ENCODE measurements at regions not wholly inside any gene's neighbourhood (a gene's known extent, or its start where the extent isn't known, plus 50 kb on each side); places are given as distances from the start of the nearest gene placed in this dataset.

- H2AK5ac ChIP-seq (ENCODE audit: low read depth, low read length), result no peak overlapping the region
- POLR2A ChIA-PET (ENCODE audit: partially characterized antibody), result no interaction called here
- H3K79me1 ChIP-seq (ENCODE audit: low read depth, low read length), result no peaks in the 10 kb centered on the region
- TF ChIP-seq SUZ12 (IDR thresholded peaks at IDR 0.05; ENCODE audit: low read length) (no peak), KDM5A (IDR thresholded peaks at IDR 0.05; ENCODE audit: low read length) (no peak), SIRT6 (IDR thresholded peaks at IDR 0.05; ENCODE audit: low read length) (no peak), SIX5 (IDR thresholded peaks at IDR 0.05; ENCODE audit: low read depth, low read length) (no peak)
- H3K23ac ChIP-seq (ENCODE audit: insufficient read length), result no peak overlapping the region
- H3K79me2 ChIP-seq (ENCODE audit: control insufficient read depth in 1 of 2, insufficient read depth in 2 of 2, low read length in 2 of 2), result no peaks in the 10 kb centered on the region
- H3K4me3 ChIP-seq (ENCODE audit: extremely low read depth in 1 of 4, insufficient read depth in 2 of 4, low read depth in 3 of 4, low read length in 4 of 4), result no peak overlapping the region
- no peak overlapping the region for H3K9ac ChIP-seq (replicated peaks in 1 of 4; ENCODE audit: extremely low read depth in 1 of 4, low read depth in 3 of 4, low read length in 3 of 4)
- no peak overlapping the region for H3K18ac ChIP-seq (ENCODE audit: extremely low read depth, low read length)
- H2BK120ac ChIP-seq (replicated peaks; ENCODE audit: low read depth, low read length), result no peak overlapping the region
- no peak for FAIRE-seq
- no peak overlapping the region for H3K4ac ChIP-seq (replicated peaks; ENCODE audit: insufficient read length, low read depth, low read length)
- H4K8ac ChIP-seq (ENCODE audit: extremely low read depth, insufficient read depth, low read length), result no peak overlapping the region
- no peak overlapping the region for H3K14ac ChIP-seq (ENCODE audit: insufficient read length)
- no peaks in the 10 kb centered on the region for H3K4me1 ChIP-seq (replicated peaks in 1 of 4; ENCODE audit: control insufficient read depth in 3 of 4, insufficient read depth in 4 of 4, low read length in 3 of 4)
- peaks cover 0 to 2% of the 10 kb centered on the region in 2 experiments for H4K20me1 ChIP-seq (replicated peaks in 1 of 2; ENCODE audit: control insufficient read depth in 1 of 2, insufficient read depth in 2 of 2, low read length in 2 of 2)
- no peaks in the 10 kb centered on the region for H3K36me3 ChIP-seq (ENCODE audit: control insufficient read depth in 2 of 4, insufficient read depth in 4 of 4, low read length in 3 of 4)
- no peak overlapping the region for H4K91ac ChIP-seq (replicated peaks; ENCODE audit: insufficient read length, low read length)
- WGBS, 2 experiments (ENCODE audit: extremely low coverage in 1 of 2, insufficient coverage in 1 of 2, insufficient read length in 1 of 2, insufficient replicate concordance in 2 of 2, low coverage in 1 of 2, low lambda C conversion rate in 2 of 2, missing lambda C conversion rate in 1 of 2), result 90% methylated on average over 2 of the region's 2 CpGs; no CpG with 5 or more reads in 1 of the 2 experiments
- no peaks in the 10 kb centered on the region for H3K9me3 ChIP-seq (ENCODE audit: insufficient read depth in 2 of 2, low read depth in 1 of 2, low read length in 1 of 2)
- no peak overlapping the region; the same call in 1 of the 2 replicates for H2AFZ ChIP-seq (ENCODE audit: low read length)
- no peak overlapping the region for H3K27ac ChIP-seq (ENCODE audit: low read depth, low read length)
- H3K56ac ChIP-seq (replicated peaks; ENCODE audit: insufficient read length, low read depth, low read length), result no peak overlapping the region
- no peak overlapping the region for H4K5ac ChIP-seq (ENCODE audit: insufficient read length, low read depth, low read length)
- H2BK12ac ChIP-seq (ENCODE audit: low read depth, low read length), result no peak overlapping the region
- peaks cover 2% of the 10 kb centered on the region; the same call in 1 of the 2 replicates for H3K23me2 ChIP-seq (ENCODE audit: low read depth, low read length)
- H3K27me3 ChIP-seq (replicated peaks in 1 of 4; ENCODE audit: control insufficient read depth in 3 of 4, extremely low read depth in 1 of 4, insufficient read depth in 3 of 4, low read length in 3 of 4), result no peaks in the 10 kb centered on the region
- DNase-seq (ENCODE audit: low read depth in 1 of 2, low spot score in 2 of 2), result no peak
- CTCF ChIA-PET (ENCODE audit: partially characterized antibody), result interaction anchor here (1.0 to 1.4 kb wide), 3 partner anchors 74 to 327 kb away, joined by 3 to 6 read pairs (median 4); no protein-coding TSS in a partner anchor
- no peak overlapping the region for H2BK15ac ChIP-seq (ENCODE audit: low read length)
- H2BK5ac ChIP-seq (ENCODE audit: low read depth, low read length), result no peak overlapping the region
- no peak overlapping the region for H2BK20ac ChIP-seq (ENCODE audit: low read length)
- no peak overlapping the region for H3K4me2 ChIP-seq (ENCODE audit: insufficient read depth in 1 of 2, low read depth in 2 of 2, low read length in 2 of 2)
Observed at GRCh38 chr3:17967953-17968607, 225.6 kb upstream of the TBC1D5 start.

All from H1 (cell line).